LNCaP clone FGC (cell line): ENCODE measurements at regions not wholly inside any gene's neighbourhood (a gene's known extent, or its start where the extent isn't known, plus 50 kb on each side); places are given as distances from the start of the nearest gene placed in this dataset.
"Not testable (repeated sequence)": the region's sequence is repeated elsewhere in the genome, so short reads cannot be mapped to it uniquely, and the experiment has no call there.

Source experiments
- DNase-seq: peaks from one replicate; pipeline ENCODE4 v3.0.0-alpha.2; 2011; ENCODE audit warnings: low read depth
- H3K4me3 ChIP-seq: 2 replicates; pipeline ENCODE4 v1.5.1; 2011; ENCODE audit warnings: mild to moderate bottlenecking, low read depth, low read length, control low read depth
- CTCF ChIP-seq: IDR thresholded peaks from 2 replicates; pipeline ENCODE4 v1.5.1; 2012; ENCODE audit warnings: mild to moderate bottlenecking; ENCODE audit not compliant: control insufficient read depth, insufficient read depth; ENCODE audit errors: extremely low read depth

- no peak for DNase-seq
- no peak for TF ChIP-seq CTCF
- H3K4me3 ChIP-seq, result no peak overlapping the region
These were observed 78.5 kb upstream of the SIRPA start for GRCh38 chr20:1816384-1817381.

- TF ChIP-seq CTCF, result no peak
- DNase-seq, result no peak
These were observed 79.6 kb upstream of the SIRPA start for GRCh38 chr20:1815502-1816085.

DNA sequence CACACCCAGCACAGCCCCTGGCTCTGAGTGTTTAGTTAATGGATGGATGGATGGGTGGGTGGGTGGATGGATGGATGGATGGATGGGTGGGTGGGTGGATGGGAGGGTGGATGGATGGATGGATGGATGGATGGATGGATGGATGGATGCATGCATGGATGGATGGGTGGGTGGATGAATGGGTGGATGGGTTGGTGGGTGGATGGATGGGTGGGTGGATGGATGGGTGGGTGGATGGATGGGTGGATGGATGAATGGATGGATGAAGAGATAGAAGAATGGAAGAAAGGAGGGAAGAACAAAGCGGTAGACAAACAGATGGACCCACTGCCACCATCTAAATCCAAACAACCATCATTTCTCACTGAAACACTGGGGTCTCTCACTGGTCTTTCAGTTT, 80.3 kb upstream of the SIRPA start:
- DNase-seq, H3K4me3 ChIP-seq: not testable (repeated sequence)

More at GRCh38 chr20:1815502-1816085, 79.6 kb upstream of the SIRPA start:
- H3K4me3 ChIP-seq, result no peak overlapping the region

GRCh38 chr20:1813674-1814635, 81.3 kb upstream of the SIRPA start:
- H3K4me3 ChIP-seq, result no peak overlapping the region
- no peak for TF ChIP-seq CTCF
- DNase-seq, result no peak

- TF ChIP-seq CTCF, result no peak
- no peak overlapping the region for H3K4me3 ChIP-seq
- peak; percentile 62 for DNase-seq
These were observed 82.1 kb upstream of the SIRPA start for GRCh38 chr20:1813101-1813529.

DNA sequence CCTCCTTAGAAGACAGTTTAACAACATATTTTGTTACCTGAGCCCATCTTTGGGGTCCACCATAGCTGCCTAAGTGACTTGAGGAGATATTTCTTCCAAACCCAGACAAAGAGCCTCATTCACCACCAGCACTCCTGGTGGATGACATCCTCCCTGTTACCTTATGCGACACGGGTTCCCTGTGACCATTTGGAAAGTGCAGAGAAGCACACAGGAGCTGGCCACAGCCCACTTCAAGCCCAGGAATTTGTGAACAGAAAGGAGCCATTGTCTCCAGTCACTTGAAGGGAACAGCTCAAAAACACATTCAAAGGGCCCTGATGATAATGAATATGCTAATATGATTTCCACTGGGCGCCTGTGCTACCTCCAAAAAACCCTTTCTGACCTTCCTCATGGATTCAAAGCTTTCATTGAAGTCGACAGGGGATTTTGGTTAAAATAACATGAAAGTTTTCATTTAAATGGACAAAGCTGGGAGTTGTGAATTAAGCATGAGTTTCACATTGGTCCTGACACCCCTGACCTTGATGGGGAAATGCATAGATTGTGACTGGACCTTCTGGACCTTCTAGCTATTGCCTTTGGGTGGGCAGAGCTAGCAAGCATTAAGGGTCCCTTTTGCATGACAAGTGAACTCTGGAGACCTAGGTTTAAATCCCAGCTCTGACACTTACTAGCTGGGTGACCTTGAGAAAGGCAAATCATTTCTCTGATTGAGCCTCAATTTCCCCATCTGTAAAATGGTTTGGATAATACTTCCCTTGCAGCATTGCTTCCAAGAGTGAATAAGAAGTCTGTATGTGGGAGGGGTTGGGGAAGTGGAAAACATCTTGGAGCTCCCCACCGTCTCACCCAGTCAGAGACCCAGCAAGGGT, 83.3 kb upstream of the SIRPA start:
- H3K4me3 ChIP-seq, result no peak overlapping the region
- DNase-seq, result no peak
- TF ChIP-seq CTCF, result no peak
